ENCODE measurements at regions not wholly inside any gene's neighbourhood (a gene's known extent, or its start where the extent isn't known, plus 50 kb on each side); places are given as distances from the start of the nearest gene placed in this dataset.

GRCh38 chr14:38150075-38150474 is 57.6 kb upstream of the SSTR1 start:
- no peak for DNase-seq (ENCODE audit: extremely low spot score, unreplicated experiment)
- Mint-ChIP-seq H3K9me3 (ENCODE audit: unreplicated experiment) (no peaks in the 10 kb centered on the region), H3K4me3 (ENCODE audit: unreplicated experiment) (no peak overlapping the region), H3K27ac (ENCODE audit: unreplicated experiment) (no peak overlapping the region), H3K27me3 (ENCODE audit: unreplicated experiment) (peaks cover 3% of the 10 kb centered on the region), H3K4me1 (ENCODE audit: unreplicated experiment) (no peaks in the 10 kb centered on the region), H3K36me3 (ENCODE audit: unreplicated experiment) (no peaks in the 10 kb centered on the region)
- TF ChIP-seq CTCF (IDR thresholded peaks at IDR 0.05): no peak

All from osteocyte (in vitro differentiated cells).